ENCODE measurements at regions not wholly inside any gene's neighbourhood (a gene's known extent, or its start where the extent isn't known, plus 50 kb on each side); places are given as distances from the start of the nearest gene placed in this dataset.
A peak's percentile ranks its signal among the peaks of the same experiment; 100 is the strongest.
"Not testable (repeated sequence)": the region's sequence is repeated elsewhere in the genome, so short reads cannot be mapped to it uniquely, and the experiment has no call there.

DNA sequence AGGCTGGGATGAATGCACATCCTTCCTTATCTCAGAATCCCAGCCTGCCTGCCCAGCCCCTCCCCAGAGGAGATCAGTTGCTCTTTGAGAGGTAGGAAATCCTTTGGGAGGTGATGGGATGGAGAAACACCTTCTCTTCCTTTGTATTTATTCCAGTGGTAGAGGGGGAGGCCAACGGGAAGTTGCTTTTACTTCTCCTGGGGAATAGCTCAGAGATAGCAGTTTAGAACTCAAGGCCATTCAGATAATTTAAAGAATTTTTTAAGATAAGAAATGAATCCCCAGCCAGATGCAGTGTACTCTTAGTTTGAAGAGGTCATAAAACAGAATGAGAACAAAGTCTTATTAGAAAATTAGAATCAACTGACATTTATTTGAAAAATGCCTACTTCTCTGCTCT lies 67.4 kb upstream of the PPM1B start:
- H4K20me1 ChIP-seq (ENCODE audit: insufficient read depth, low read length), result no peaks in the 10 kb centered on the region
- no peaks in the 10 kb centered on the region for H3K9me3 ChIP-seq (ENCODE audit: insufficient read depth, low read length)
- H3K79me2 ChIP-seq (ENCODE audit: low read length), result no peaks in the 10 kb centered on the region
- no peaks in the 10 kb centered on the region for H3K36me3 ChIP-seq (replicated peaks; ENCODE audit: low read depth, low read length)
- H2AFZ ChIP-seq (ENCODE audit: low read depth, low read length), result no peak overlapping the region
- no peak overlapping the region for H3K9ac ChIP-seq (ENCODE audit: low read length)
- TF ChIP-seq, protein P1, sequence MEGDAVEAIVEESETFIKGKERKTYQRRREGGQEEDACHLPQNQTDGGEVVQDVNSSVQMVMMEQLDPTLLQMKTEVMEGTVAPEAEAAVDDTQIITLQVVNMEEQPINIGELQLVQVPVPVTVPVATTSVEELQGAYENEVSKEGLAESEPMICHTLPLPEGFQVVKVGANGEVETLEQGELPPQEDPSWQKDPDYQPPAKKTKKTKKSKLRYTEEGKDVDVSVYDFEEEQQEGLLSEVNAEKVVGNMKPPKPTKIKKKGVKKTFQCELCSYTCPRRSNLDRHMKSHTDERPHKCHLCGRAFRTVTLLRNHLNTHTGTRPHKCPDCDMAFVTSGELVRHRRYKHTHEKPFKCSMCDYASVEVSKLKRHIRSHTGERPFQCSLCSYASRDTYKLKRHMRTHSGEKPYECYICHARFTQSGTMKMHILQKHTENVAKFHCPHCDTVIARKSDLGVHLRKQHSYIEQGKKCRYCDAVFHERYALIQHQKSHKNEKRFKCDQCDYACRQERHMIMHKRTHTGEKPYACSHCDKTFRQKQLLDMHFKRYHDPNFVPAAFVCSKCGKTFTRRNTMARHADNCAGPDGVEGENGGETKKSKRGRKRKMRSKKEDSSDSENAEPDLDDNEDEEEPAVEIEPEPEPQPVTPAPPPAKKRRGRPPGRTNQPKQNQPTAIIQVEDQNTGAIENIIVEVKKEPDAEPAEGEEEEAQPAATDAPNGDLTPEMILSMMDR (IDR thresholded peaks at IDR 0.05; ENCODE audit: low read depth, low read length), result no peak
- no peak for TF ChIP-seq EZH2phosphoT487 (IDR thresholded peaks at IDR 0.05; ENCODE audit: low read depth)
- H3K4me2 ChIP-seq (ENCODE audit: low read length), result no peak overlapping the region
- H3K27ac ChIP-seq (ENCODE audit: low read length), result no peak overlapping the region
- H3K4me3 ChIP-seq (ENCODE audit: low read length), result no peak overlapping the region
- no peaks in the 10 kb centered on the region for H3K27me3 ChIP-seq (ENCODE audit: low read depth, low read length)
- H3K4me1 ChIP-seq (ENCODE audit: low read length), result no peaks in the 10 kb centered on the region

DNA sequence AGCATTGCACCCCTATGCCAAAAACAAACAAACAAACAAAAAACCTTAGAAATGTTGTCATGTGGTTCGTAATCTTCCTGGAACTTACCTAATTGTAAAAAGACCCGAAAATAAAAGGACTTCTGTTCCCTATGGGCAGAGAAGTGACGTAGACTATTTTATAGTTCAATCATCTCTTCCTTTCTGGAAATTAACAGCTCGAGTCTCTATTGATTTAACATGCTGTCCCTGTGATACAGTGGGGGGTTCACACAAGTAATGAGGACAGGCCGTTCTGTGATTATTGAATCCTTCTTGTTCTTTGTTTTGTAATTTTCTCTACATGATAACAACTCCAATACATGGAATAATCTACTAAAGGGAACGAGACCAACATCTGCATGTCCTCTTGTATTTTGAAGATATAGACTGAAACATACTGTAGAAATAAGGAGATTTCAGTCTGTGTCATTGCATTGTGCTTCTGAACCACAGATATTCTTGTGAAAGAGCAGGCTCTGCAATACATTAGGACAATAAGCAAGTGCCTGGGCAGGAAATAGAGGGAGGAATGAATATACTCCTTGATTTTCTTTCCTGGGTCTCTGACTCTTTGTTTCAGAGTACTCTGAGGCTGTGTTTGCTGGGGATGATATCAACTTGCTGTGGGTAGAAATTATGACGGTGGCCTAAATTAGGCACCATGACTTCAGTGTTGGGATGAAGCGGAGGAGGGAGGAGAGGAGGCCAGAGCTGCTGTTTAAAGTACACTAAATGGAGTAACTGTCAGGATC lies 65.7 kb upstream of the PPM1B start:
- Histone ChIP-seq H3K4me1 (ENCODE audit: low read length) (no peaks in the 10 kb centered on the region), H3K79me2 (ENCODE audit: low read length) (no peaks in the 10 kb centered on the region), H3K36me3 (replicated peaks; ENCODE audit: low read depth, low read length) (no peaks in the 10 kb centered on the region), H3K4me2 (ENCODE audit: low read length) (no peak overlapping the region), H3K27me3 (ENCODE audit: low read depth, low read length) (no peaks in the 10 kb centered on the region), H2AFZ (ENCODE audit: low read depth, low read length) (0 out of 2 replicates have a peak overlapping the region, but pooled peaks have one; percentile 33), H3K4me3 (ENCODE audit: low read length) (no peak overlapping the region), H3K27ac (ENCODE audit: low read length) (no peak overlapping the region), H4K20me1 (ENCODE audit: insufficient read depth, low read length) (no peaks in the 10 kb centered on the region), H3K9ac (ENCODE audit: low read length) (no peak overlapping the region), H3K9me3 (ENCODE audit: insufficient read depth, low read length) (no peaks in the 10 kb centered on the region)
- TF ChIP-seq, protein P1 (IDR thresholded peaks at IDR 0.05; ENCODE audit: low read depth, low read length), result no peak
- no peak for TF ChIP-seq EZH2phosphoT487 (IDR thresholded peaks at IDR 0.05; ENCODE audit: low read depth)

- Histone ChIP-seq H3K79me2 (ENCODE audit: low read length) (no peaks in the 10 kb centered on the region), H3K4me3 (ENCODE audit: low read length) (no peak overlapping the region), H3K4me2 (ENCODE audit: low read length) (no peak overlapping the region), H4K20me1 (ENCODE audit: insufficient read depth, low read length) (no peaks in the 10 kb centered on the region), H3K36me3 (replicated peaks; ENCODE audit: low read depth, low read length) (no peaks in the 10 kb centered on the region), H3K27ac (ENCODE audit: low read length) (no peak overlapping the region), H3K9me3 (ENCODE audit: insufficient read depth, low read length) (no peaks in the 10 kb centered on the region), H3K27me3 (ENCODE audit: low read depth, low read length) (no peaks in the 10 kb centered on the region), H3K9ac (ENCODE audit: low read length) (no peak overlapping the region), H2AFZ (ENCODE audit: low read depth, low read length) (no peak overlapping the region), H3K4me1 (ENCODE audit: low read length) (no peaks in the 10 kb centered on the region)
- TF ChIP-seq, protein P1 (IDR thresholded peaks at IDR 0.05; ENCODE audit: low read depth, low read length), result no peak
- no peak for TF ChIP-seq EZH2phosphoT487 (IDR thresholded peaks at IDR 0.05; ENCODE audit: low read depth)
These were observed 65.0 kb upstream of the PPM1B start for GRCh38 chr2:44103639-44104038.

DNA sequence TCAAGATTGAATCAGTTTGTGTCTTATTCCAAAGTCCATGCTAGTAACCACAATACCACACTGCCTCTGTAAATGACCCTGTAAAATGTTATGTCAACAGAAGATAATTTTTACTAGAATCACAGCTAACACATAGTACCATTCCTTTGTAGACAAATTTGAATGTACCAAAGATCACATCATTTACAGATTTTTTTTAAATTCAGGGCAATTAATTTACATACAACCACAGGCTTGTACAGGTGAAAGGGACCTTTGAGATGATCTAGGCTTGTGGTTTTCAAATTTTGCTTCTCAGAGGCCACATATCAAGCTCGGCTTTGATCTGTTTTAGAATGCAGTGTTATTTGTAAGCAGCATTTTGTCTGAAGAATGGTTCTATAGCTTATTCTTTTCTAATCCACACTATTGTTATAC lies 63.8 kb upstream of the PPM1B start:
- no peak overlapping the region for H3K4me2 ChIP-seq (ENCODE audit: low read length)
- H4K20me1 ChIP-seq (ENCODE audit: insufficient read depth, low read length), result no peaks in the 10 kb centered on the region
- no peaks in the 10 kb centered on the region for H3K27me3 ChIP-seq (ENCODE audit: low read depth, low read length)
- no peak overlapping the region for H3K4me3 ChIP-seq (ENCODE audit: low read length)
- no peaks in the 10 kb centered on the region for H3K4me1 ChIP-seq (ENCODE audit: low read length)
- H3K27ac ChIP-seq (ENCODE audit: low read length), result no peak overlapping the region
- H3K9me3 ChIP-seq (ENCODE audit: insufficient read depth, low read length), result no peaks in the 10 kb centered on the region
- no peak overlapping the region for H3K9ac ChIP-seq (ENCODE audit: low read length)
- no peak overlapping the region for H2AFZ ChIP-seq (ENCODE audit: low read depth, low read length)
- no peaks in the 10 kb centered on the region for H3K79me2 ChIP-seq (ENCODE audit: low read length)
- H3K36me3 ChIP-seq (replicated peaks; ENCODE audit: low read depth, low read length), result no peaks in the 10 kb centered on the region
- no peak for TF ChIP-seq EZH2phosphoT487 (IDR thresholded peaks at IDR 0.05; ENCODE audit: low read depth)
- TF ChIP-seq, protein P1 (IDR thresholded peaks at IDR 0.05; ENCODE audit: low read depth, low read length), result no peak

DNA sequence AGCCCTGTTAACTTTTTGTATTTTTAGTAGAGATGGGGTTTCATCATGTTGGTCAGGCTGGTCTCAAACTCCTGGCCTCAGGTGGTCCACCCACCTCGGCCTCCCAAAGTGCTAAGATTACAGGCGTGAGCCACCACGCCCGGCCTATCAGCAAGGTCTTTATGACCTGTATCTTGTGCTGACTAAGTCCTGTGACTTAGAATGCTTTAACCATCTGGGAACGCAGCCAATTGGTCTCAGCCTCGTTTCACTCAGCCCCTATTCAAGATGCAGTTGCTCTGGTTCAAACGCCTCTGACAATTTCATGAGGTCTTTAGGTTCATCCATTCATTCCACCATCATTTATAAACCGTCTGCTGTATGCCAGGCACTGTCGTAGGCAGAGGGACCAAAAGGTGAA lies 62.2 kb upstream of the PPM1B start:
- H3K4me1 ChIP-seq (ENCODE audit: low read length); H3K4me3 ChIP-seq (ENCODE audit: low read length); H3K27me3 ChIP-seq (ENCODE audit: low read depth, low read length); H3K9ac ChIP-seq (ENCODE audit: low read length); H3K27ac ChIP-seq (ENCODE audit: low read length); H4K20me1 ChIP-seq (ENCODE audit: insufficient read depth, low read length); H3K79me2 ChIP-seq (ENCODE audit: low read length); H3K36me3 ChIP-seq (replicated peaks; ENCODE audit: low read depth, low read length); H2AFZ ChIP-seq (ENCODE audit: low read depth, low read length); H3K9me3 ChIP-seq (ENCODE audit: insufficient read depth, low read length); H3K4me2 ChIP-seq (ENCODE audit: low read length): not testable (repeated sequence)
